HL-60 (cell line): ENCODE measurements at regions not wholly inside any gene's neighbourhood (a gene's known extent, or its start where the extent isn't known, plus 50 kb on each side); places are given as distances from the start of the nearest gene placed in this dataset.

Experiments used
- CTCF ChIP-seq: IDR thresholded peaks from one replicate; pipeline ENCODE4 v1.5.1; 2011; ENCODE audit warnings: low read length, control low read depth, inconsistent platforms; ENCODE audit not compliant: insufficient read depth
- GABPA ChIP-seq: IDR thresholded peaks from 2 replicates; pipeline ENCODE4 v1.6.1; 2012; ENCODE audit warnings: low read depth
- POLR2AphosphoS5 ChIP-seq: IDR thresholded peaks from 2 replicates; pipeline ENCODE4 v1.6.1; 2012; ENCODE audit warnings: low read depth
- SPI1 ChIP-seq: IDR thresholded peaks from 2 replicates; pipeline ENCODE4 v1.6.1; 2012; ENCODE audit warnings: low read depth, mild to moderate bottlenecking, borderline replicate concordance

- TF ChIP-seq CTCF, result no peak
- TF ChIP-seq POLR2AphosphoS5, result no peak
- TF ChIP-seq GABPA, result no peak
- TF ChIP-seq SPI1, result no peak
Measured at GRCh38 chr4:152000518-152000917, 239.7 kb upstream of the GATB start.
